ENCODE measurements at regions not wholly inside any gene's neighbourhood (a gene's known extent, or its start where the extent isn't known, plus 50 kb on each side); places are given as distances from the start of the nearest gene placed in this dataset.

DNA sequence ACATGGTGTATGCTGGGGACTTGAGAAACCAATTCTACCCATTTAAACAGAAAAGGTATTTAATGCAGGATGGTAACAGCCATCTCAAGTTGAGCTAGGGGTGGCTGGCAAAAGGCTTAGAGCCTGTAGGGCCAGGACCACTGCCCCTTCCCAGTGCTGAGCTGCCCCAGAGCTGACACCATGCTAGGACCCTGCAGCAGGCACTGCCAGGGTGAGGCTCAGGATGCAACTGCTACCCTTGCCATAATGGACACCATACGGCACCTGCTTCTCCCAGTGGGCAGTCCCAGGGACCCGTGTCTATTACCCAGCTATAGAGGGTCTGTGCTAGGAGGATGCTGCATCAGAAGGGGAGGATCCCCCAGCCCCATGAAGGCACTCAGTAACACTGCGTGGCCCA is 160.7 kb upstream of the ADCY1 start:
- no peak for TF ChIP-seq CTCF (conservative IDR thresholded peaks at IDR 0.05 in 1 of 2, IDR thresholded peaks at IDR 0.05 in 1 of 2; ENCODE audit: low read depth in 1 of 2, low read length in 2 of 2)
- TF ChIP-seq EZH2 (IDR thresholded peaks at IDR 0.05; ENCODE audit: low read length, missing control alignments), result no peak

Measured in fibroblast of lung (primary cell).